ENCODE measurements at regions not wholly inside any gene's neighbourhood (a gene's known extent, or its start where the extent isn't known, plus 50 kb on each side); places are given as distances from the start of the nearest gene placed in this dataset.
"Not testable (repeated sequence)": the region's sequence is repeated elsewhere in the genome, so short reads cannot be mapped to it uniquely, and the experiment has no call there.

DNA sequence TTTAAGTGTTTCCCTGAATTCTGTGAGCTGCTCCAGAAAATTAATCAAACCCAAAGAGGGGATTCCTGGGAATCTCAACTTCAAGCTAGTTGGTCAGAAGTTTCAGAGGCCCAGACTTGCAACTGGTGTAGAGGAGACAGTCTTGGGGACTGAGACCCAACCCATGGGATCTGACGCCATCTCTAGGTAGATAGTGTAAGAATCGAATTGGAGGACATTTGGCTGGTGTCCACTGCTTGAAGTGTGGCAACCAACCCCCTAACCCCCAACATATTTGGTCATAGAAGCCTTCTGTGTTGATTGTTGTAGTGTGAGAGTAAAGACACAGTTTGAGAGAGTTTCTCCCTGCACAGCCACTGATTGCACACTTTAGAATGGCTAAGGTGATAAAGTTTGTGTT lies 103.5 kb upstream of the CARMIL1 start:
- DNase-seq (ENCODE audit: low spot score) (no peak), ATAC-seq (no peak)

DNA sequence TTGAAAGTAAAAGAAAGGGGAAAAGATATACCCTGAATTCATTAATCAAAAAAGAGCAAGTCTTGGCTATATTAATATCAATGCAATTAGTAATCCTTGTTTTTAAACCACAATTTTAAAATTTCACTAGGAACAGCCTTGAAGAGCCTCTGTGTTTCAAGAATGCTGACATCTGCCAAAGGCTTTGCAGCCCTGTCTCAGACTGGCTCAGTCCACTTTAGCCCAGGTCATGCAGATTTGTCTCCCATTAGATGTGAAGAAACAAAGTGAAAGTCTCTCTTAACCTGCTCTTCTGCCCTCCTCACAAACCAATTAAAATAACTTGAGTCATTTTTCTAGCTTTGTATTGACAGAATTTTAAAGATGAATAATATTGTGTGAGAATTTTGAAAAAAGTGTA lies 102.7 kb upstream of the CARMIL1 start:
- no peak for DNase-seq (ENCODE audit: low spot score)

DNA sequence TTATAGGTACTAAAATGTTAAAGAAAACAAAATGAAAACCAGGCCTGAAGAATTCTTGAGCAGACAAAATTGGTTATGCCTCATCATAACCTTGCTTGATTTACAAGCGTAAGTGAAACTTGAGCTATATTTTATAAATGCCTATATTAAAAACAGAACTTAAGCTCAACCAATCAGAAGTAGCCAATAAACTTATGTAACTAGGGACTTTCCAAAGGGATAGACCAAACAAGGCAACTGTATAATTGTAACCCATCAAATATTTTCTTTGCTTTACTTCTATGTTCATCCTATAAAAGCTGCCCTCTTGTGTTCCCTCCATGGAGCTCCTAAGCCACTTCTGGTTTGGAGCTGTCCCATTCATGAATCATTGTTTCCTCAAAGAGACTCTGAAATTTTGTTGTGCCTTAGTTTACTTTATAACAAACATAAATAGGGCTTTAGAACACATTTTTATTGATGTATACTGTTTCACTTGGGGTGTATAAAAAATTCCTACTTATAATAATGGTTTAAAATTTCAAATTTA lies 101.6 kb upstream of the CARMIL1 start:
- ATAC-seq (no peak), DNase-seq (ENCODE audit: low spot score) (no peak)

More for the DNA sequence above, 102.7 kb upstream of the CARMIL1 start:
- no peak for ATAC-seq

DNA sequence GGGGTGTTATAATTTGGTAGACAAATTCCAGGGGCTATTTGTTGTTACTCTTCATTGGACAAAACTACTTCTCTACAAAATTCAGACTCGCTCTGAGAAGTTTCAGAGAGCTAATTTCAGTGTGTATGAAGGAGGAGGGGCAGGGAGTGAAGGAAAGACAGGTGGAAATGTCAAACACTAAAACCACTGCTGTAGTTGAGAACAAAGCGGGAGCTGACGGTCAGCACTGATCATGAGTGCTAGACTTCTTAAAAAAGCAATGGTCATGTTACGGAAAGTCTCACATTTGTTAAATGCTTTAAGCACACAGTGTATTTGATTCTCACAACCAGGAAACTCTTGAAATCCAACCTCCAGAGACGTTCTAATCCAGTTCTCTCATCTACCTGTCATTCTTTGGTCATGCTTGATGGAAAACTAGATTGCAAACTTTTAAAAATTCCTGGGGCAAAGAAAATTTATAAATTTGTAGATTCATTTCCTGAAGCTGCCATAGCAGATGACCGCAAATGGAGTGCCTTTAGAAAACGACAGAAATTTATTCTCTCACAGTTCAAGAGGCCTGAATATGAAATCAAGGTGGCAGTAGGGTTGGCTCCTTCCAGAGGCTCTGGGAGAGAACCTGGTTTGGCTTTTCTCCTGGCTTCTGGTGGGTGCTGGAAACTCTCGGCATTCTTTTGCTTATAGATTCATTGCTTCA lies 100.7 kb upstream of the CARMIL1 start:
- ATAC-seq (no peak), DNase-seq (ENCODE audit: low spot score) (no peak)

DNA sequence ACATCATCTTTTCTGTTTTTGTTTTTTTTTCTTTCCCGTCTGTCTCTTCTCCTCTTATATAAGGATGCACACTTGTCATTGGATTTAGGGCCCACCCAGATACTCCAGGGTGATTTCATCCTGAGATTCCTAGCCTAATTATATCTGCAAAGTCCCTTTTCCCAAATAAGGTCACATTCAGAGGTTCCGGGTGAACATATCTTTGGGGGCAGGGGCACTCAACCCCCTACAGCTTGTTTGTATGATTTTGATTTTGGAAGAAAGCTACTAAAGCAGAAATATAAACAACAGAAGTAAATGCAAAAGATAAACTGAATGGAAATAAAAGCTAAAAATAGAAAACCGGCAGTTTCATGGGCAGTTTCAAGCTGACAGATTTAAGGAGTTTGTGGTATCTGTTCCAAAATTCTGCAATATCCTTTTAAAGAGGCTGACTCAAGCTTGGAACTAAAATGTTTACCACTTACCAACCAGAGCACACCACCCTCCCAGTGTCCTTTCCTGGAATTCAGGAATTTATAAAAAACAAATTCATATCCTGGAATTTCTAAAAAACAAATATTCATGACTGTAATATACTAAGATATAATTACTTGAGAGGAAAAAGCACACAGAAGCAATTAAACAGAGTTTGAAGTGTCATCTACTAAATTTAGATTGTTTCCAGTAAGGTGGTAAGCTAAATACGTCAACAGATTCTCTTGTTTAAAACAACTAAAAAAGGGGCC lies 100.0 kb upstream of the CARMIL1 start:
- peak; percentile 54 for ATAC-seq
- DNase-seq (ENCODE audit: low spot score) = no peak

DNA sequence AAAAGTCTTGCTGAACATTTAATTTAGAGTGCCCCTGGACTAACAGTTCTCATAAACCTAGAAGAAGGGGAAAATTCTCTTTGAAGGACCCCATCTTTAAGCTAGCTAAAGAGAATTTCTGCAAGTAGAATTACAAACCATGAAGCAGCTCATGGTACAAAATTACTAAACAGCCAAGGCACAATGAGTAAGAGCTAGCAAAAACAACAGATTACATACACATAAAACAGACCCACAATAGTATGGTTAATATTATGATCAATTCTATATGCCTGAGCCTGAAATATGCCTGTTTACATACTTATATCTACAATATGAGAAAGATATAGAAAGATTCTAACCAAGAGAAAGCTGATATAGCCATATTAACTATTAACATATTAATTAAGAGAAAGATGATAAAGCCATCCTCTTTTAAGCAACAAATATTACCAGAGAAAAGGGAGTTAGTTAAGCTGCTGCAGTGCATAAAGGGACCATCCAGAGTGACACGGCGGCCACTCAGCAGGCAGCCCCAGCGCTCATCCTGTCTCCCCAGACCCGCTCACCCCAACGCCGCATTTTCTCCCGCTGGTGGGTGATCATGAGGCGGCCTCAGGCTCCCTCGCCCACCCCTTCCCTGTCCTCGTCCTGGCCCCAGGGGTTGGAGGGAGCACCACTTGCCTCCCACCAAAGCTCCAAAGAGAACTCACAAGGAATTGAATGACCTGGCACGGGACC lies 98.4 kb upstream of the CARMIL1 start:
- DNase-seq (ENCODE audit: low spot score) = no peak
- ATAC-seq = no peak

DNA sequence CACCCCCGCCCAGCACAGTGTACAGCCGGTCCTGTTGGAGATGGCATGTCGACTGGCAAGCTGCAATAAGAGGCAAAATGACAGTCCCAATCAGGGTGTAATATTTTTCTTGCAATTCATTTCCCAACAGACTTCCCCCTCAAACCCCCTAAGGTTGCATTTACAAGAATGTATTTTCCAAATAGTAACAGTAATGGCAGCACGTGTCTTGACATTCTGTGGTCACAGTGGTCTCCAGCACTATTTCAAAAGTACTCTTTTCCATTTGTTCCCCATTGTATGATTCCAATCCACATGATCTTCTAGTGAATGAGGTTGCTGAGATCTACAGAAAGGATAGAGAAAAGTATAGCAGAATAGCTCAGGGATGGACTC lies 97.8 kb upstream of the CARMIL1 start:
- no peak for ATAC-seq

DNA sequence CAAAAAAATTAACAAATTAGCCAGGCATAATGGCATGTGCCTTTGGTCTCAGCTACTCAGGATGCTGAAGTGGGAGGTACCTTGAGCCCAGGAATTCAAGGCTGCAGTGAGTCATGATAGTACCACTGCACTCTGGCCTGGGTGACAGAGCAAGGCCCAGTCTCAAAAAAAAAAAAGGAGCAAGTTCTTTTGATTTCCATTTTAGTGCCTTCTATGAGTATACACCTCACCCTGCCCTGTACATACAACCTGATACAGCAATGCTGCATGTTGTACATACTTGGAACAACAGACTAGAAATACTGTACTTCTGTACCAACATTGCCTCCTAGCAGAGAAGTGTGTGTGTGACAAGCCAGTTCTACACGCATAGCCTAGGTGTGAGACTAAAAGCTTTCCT lies 97.3 kb upstream of the CARMIL1 start:
- ATAC-seq = no peak
- no peak for DNase-seq (ENCODE audit: low spot score)

More for the DNA sequence above, 97.8 kb upstream of the CARMIL1 start:
- no peak for DNase-seq (ENCODE audit: low spot score)

DNA sequence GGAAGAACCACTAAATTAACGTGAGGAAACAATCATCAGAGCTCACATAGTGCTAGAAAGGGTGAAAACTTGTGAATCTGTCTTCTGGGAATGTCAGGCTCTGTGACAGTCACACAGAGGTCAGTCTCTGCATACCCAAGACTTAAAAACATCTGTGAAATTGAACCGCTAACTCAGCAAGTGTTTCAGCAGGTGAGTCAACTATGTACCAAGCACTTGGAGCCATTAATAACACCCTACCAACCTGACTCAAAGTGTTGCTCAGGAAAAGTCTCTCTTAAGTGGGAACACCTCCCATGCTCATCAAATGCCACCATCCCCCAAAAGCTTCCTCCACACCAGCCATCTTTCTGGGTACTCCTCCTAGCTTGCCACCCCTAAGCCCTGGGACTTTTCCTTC lies 92.3 kb upstream of the CARMIL1 start:
- no peak for DNase-seq (ENCODE audit: low spot score)
- no peak for ATAC-seq

DNA sequence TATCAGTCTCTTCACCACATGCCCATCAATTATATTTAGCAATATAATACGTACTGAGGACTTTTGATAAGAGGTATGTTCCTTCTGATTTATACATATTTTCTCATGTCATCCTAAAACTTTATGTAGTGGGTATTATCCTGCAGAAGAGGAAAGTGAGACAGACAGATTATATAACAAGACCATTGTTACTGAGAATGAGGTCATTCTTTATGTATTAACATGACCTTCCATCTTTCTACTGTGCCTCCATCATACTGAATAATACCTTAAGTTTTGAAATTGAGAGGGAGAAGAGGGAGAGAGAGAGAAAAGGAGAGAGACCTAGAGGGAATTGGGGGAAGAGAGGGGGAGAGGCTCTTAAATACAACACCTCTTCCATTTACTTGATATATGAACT lies 90.9 kb upstream of the CARMIL1 start:
- DNase-seq (ENCODE audit: low spot score) (no peak), ATAC-seq (no peak)

DNA sequence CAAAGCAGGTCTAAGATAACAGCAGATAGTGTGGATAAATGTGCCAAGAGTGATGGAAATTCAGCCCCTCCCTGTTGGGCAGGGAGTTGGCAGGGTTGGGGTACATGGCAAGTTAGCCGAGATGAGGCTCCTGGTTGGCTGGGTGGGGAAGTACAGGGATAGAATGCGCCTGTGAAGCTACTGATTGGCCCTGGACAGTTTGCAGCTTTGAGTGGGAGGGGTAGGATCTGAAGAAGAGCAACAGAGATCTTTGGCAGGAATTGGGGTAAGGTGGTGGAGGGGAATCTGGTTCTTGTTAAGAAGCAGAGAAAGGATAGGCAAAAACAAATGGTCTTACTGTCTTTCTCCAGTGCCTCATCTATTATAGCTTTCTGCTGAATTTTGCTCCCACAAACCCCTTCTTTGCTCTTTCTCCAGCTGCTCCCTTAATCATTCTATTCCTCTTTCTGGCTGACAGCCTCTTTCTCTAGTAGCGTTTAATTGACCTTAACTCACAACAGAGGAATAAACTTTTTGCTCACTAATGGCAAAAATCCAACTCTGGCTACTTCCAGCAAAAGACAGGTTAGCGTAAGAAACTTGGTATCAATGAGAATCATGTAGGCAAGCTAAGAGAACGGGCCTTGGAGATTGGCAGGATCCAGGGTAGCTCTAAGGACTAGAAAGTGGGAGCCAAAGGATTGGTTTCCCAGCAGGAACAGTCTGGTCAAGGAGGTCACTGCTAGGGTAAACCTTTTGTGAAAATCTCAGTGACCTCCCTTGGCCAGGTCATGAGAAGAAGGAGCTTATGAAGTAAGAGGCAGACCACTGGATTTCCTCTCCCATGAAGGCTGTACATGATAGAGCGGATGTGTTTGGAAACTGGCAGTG lies 86.3 kb upstream of the CARMIL1 start:
- DNase-seq (ENCODE audit: low spot score) (no peak), ATAC-seq (peak; percentile 64)

DNA sequence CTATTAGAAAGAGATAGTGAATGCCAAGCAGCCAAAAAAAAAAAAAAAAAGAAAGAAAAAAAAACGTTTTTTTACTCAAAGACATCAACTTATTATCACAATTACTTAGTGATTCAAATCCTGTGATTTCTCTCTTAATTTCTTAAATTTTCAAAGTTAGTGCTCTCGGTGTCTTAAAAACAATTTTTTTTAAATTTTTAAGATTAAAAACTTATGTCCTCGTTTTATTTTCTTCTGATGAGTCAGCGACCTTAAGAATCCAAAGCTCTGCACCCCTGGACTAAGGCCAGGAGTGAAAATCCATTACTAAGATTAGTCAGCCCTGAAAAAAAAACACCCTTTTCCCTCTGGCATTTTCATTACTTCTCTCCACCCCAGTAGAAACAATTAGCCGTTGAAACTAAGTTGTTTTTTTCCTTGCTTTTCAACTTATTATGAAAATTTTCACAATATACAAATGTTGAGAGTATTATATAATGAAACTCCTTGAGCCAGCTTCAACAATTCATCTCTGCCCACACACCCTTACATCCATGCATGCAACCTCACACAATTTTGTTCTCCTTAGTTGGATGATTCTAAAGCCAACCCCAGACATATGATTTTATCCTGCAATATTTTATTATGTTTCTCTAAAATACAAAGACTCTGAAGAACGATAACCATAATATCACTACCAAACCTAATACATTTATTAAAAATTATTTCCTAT lies 85.6 kb upstream of the CARMIL1 start:
- ATAC-seq = no peak

DNA sequence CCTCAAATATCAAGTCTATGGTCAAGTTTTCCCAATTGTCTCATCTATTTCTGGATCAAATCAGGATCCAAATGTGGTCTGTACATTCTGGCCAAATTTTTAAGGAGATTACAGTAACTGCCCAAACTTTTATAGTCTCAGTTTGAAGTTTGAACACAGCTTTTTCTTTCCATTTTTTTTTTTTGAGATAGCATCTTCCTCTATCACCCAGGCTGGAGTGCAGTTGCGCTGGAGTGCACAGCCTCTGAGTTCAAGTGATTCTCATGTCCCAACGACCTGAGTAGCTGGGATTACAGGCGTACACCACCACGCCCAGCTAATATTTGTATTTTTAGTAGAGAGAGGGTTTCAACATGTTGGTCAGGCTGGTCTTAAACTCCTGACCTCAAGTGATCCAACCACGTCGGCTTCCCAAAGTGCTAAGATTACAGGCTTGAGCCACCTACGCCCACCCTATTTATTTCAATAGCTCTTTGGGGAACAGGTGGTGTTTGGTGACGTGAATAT lies 84.9 kb upstream of the CARMIL1 start:
- DNase-seq (ENCODE audit: low spot score) = no peak
- no peak for ATAC-seq

More for the DNA sequence above, 85.6 kb upstream of the CARMIL1 start:
- DNase-seq (ENCODE audit: low spot score) = no peak

DNA sequence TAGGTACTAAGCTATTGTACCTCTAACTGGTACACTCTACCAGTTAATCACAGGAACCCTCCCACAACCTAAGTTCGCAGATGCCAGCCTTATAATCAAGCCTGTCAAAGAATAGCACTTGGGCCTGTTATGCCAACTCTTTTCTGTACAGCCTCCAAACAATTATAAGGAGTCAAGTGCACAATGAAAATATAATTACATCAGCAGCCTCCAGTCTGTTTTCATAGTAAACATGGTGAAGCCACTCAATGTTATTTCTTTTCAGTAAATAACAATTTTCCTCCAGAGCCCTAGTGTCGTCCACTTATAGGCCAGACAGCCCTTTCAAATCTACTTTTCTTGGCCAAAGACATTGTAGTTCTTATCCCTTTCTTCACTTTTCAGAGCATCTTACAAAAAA lies 82.7 kb upstream of the CARMIL1 start:
- ATAC-seq (no peak), DNase-seq (ENCODE audit: low spot score) (no peak)

DNA sequence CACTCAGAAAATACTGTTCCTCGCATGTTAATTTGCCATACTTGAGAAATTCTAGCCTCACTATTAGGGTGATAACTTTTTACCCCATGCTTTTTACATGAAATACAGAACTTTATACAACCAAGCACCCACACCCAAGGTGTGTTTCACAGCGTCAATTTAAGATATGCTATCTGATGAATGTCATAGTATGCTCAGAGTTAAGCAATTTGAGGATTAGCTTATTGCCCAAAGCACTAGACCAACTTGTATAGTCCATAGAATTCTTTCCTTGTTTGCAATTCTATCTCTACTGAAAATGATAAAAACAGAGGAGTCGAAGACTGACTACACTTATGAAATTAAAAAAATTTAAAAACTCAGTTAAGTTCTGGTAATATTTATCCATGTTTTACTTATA lies 82.1 kb upstream of the CARMIL1 start:
- no peak for DNase-seq (ENCODE audit: low spot score)
- no peak for ATAC-seq

DNA sequence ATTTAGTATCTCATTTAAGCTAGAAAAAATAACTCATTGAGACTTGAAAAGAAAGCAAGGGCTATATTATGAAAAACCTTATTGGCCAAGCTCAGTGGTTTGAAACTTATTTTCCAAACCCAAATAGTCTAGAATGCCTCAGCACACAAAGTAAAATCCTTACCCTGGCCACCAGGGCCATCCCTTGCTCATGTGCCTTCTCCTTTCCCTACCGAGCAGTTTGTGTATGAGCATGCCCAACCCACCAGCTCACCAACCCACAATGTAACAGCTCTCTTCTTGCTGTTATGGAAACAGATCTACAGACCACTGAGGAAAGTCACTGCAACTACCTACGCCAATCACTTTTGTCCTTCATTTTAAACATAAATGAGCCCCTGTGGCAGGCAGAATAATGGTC lies 79.6 kb upstream of the CARMIL1 start:
- DNase-seq (ENCODE audit: low spot score) (no peak), ATAC-seq (no peak)

DNA sequence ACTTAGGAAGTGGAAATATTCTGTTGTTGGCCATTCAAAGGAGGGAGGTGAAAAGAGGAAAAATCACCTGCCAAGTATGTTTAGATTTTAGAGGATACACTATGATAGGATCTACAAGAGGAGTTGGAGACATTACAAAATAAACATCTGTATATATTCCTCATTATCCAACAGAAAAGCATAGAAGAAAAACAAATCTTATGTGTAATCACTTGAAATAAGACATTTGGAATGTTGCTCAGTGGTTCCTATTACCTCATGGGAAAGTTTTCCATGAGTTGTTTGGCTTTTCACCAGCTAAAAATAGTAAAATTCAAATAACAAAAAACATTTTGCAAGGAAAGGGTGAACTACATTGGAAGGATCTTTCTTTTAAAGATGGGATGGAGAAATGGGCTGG lies 76.7 kb upstream of the CARMIL1 start:
- ATAC-seq = no peak
- DNase-seq (ENCODE audit: low spot score) = no peak

DNA sequence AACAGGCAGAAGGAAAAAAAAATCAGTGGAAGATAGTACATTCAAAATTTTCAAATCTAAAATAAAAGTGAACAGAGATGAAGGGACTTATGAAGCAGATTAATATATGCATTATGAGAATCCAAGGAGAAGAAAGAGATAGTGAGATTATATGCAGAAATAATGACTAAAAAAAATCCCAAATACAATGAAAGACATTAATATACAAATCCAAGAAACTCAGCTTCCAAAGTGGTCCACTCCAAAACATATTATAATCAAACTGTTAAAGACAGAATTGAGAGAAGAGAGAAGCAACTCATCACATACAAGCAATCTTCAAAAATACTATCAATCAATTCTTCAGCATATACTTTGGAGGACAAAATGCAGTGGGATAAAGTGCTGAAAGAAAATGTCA lies 73.5 kb upstream of the CARMIL1 start:
- no peak for DNase-seq (ENCODE audit: low spot score)
- ATAC-seq = no peak

DNA sequence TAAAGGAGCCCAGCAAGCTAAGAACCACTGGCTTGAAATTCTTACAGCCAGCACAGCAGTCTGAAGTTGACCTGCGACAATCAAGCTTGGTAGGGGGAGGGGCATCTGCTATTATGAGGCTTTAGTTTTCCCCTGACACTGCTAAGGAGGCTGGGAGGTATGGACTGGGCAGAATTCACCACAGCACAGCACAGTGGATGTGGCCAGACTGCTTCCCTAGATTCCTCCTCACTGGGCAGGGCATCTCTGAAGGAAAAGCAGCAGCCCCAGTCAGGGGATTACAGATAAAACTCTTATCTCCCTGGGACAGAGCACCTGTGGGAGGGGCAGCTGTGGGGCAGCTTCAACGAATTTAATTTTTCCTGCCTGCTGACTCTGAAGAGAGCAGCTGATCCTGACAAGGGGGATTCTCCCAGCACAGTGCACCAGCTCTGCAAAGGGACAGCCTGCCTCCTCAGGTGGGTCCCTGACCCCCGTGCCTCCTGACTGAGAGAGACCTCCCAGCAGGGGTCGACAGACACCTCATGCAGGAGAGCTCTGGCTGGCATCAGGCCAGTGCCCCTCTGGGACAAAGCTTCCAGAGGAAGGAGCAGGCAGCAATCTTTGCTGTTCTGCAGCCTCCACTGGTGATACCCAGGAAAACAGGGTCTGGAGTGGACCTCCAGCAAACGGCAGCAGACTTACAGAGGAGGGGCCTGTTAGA lies 71.6 kb upstream of the CARMIL1 start:
- not testable (repeated sequence) for ATAC-seq; DNase-seq (ENCODE audit: low spot score)
